Stimulated activated CD4-positive, alpha-beta T cell treated with anti-CD3 and anti-CD28 coated beads, Interleukin-1b, Interleukin-23, amount 100 ng/mL, for 4 hours (primary cell): ENCODE measurements at regions not wholly inside any gene's neighbourhood (a gene's known extent, or its start where the extent isn't known, plus 50 kb on each side); places are given as distances from the start of the nearest gene placed in this dataset.
"Not testable (repeated sequence)": the region's sequence is repeated elsewhere in the genome, so short reads cannot be mapped to it uniquely, and the experiment has no call there.

Experiments
- DNase-seq, 2 donors: peaks; one replicate each; pipeline ENCODE4 v3.0.0-alpha.2; 2020; ENCODE audit warnings: low read depth in 2 of 2

- no peak for DNase-seq
Measured at GRCh38 chr3:194941956-194942511, 256.4 kb downstream of the FAM43A start.

DNA sequence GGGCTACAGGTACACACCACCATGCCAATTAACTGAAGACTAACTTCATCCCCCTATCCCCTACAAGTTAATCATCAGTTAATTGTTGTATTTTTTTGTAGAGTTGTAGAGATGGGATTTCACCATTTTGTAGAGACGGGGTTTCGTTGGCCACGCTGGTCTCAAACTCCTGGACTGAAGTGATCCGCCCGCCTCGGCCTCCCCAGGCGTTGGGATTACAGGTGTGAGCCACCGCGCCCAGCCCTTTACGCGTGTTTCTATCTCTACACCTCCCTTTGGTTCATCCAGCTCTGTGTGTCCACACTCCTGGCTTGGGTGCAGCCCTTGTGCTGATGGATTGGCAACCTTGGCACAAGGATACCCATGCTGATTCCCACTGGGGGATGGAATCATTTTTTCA lies 258.8 kb downstream of the FAM43A start:
- no peak for DNase-seq

GRCh38 chr3:194945508-194945907 lies 259.8 kb downstream of the FAM43A start:
- DNase-seq: no peak

GRCh38 chr3:194946091-194946490 lies 260.4 kb downstream of the FAM43A start:
- no peak for DNase-seq

- no peak for DNase-seq
Measured at GRCh38 chr3:194949592-194949991, 263.9 kb downstream of the FAM43A start.

DNA sequence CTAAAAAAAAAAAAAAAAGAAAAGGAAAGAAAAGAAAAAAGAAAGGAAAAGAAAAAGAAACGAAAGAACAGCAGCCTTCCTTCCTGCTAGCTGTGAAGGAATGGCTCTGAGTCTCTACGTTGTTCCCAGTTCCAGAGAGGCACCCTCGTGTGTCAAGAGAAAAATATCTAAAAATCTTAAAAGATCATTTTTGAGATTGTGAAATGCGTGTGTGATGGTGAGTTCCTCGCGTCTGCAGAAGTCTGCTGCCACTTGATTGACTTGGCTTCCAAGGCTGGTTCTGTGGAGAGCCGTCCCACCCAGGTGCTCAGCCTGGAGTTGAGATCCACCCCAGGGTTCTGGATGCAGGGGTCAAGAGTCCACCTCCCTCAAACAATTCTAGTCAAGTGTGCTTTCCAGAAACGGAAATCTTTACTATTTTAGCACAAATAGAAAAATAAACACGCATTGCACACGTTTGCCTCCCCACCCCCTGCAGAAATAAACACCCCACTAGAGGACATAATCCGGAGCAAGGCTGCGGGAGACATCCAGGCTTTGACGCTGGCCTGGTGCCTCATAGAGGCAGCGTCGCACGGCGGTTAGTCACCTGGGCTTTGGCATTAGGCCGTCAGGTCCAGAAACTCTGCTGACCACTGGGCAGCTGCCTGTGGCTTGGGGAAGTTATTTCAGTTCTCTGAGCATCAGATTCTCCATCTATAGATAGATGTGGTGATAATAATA lies 265.4 kb downstream of the FAM43A start:
- no peak for DNase-seq

- not testable (repeated sequence) for DNase-seq
Measured at GRCh38 chr3:194951629-194951920, 265.9 kb downstream of the FAM43A start.

- no peak for DNase-seq
Measured at GRCh38 chr3:194951931-194952582, 266.4 kb downstream of the FAM43A start.

- DNase-seq: no peak
Measured at GRCh38 chr3:194952841-194953241, 267.2 kb downstream of the FAM43A start.

GRCh38 chr3:194953291-194953690 lies 267.6 kb downstream of the FAM43A start:
- DNase-seq: no peak

DNA sequence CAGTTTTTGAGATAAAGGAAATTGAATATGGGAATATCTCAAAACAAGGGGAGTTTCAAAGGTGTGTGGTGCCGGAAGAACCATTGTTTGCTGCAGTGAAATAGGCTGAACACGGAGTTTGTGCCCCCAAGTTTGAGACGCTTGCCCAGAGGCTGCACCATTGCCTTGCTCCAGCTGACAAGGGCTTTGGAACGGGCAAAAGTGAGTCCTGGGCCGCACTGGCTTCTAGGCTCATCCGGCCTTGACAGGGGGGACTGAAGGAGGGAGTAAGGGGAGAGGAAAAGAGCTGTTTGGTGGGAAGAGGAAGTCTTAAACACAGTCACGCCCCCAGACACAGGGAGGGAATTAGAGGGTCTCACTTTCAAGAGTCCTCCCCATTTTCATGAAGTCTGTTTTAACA lies 269.9 kb downstream of the FAM43A start:
- no peak for DNase-seq

- no peak for DNase-seq
Measured at GRCh38 chr3:194955979-194956696, 270.5 kb downstream of the FAM43A start.

- no peak for DNase-seq
Measured at GRCh38 chr3:194956697-194957396, 271.2 kb downstream of the FAM43A start.

- DNase-seq: no peak
Measured at GRCh38 chr3:194957743-194958240, 272.1 kb downstream of the FAM43A start.

GRCh38 chr3:194959217-194959616 lies 273.5 kb downstream of the FAM43A start:
- no peak for DNase-seq

- DNase-seq: not testable (repeated sequence)
Measured at GRCh38 chr3:194959666-194960065, 274.0 kb downstream of the FAM43A start.

DNA sequence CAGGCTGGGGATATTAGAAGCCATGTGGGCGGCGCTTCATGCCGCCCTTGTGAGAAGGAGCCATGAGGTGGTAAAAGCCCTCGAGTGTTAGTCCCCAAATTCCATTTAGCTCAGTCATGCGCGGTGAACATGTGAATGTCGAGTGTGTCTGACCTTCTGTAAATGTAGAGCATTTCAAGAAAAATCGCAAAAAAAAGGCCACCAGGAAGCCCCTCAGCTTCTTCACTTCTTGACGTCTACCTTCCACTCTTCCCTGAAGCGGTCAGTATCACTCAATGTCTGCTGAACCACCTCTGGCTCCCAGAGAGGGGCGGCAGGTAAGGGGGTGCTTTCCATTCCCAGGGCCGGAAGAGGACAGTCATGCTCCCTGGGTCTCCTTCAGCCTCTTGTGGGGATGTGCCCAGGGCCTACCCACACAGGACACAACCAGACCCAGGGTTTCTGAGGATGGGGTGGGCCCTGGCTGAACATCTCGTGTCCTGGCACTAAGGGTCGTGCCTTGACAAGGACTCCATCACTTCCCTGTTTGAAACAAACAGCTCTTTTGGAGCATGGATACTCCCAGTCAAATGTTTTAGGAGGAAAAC lies 274.9 kb downstream of the FAM43A start:
- DNase-seq: no peak

GRCh38 chr3:194961149-194961548 lies 275.5 kb downstream of the FAM43A start:
- no peak for DNase-seq

DNA sequence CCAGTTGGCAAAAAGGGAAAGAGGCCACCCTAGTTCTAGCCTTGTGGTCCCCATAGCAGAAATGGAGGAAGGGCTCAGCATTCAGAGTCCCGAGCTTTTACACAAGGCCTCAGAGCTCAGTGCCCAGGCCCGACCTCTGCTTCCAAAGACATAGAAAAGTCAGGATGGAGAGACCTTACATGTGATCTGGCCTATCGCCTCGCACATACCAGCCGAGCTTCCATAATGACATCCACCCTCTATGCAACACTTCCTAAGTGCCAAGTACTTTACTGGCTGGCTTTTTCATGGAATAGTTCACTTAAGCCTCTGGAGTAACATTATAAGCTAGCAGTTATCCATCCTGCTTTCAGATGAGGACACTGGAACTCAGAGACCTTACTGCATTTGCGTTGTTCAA lies 275.9 kb downstream of the FAM43A start:
- DNase-seq: no peak

- DNase-seq: no peak
Measured at GRCh38 chr3:194962056-194962455, 276.4 kb downstream of the FAM43A start.

- no peak for DNase-seq
Measured at GRCh38 chr3:194964809-194965208, 279.1 kb downstream of the FAM43A start.
